ENCODE measurements at regions not wholly inside any gene's neighbourhood (a gene's known extent, or its start where the extent isn't known, plus 50 kb on each side); places are given as distances from the start of the nearest gene placed in this dataset.

DNA sequence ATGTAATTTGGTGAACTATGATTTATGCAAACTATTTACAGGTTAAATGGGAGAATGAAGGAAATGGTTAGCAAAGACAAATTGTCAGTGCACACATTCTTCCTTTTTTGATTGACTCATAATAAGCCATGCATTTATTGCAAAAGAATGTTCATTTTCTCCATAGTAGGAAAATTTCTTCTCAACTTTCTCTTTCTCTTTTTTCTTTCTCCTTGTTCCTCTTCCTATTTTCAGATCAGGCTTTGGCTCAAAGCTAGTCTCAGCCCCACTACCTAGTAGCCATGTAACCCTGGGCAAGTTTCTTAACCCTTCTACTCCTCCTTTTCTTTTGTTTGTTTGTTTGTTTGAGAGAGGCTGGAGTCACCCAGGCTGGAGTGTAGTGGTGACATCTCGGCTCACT lies 156.6 kb downstream of the PIK3R1 start:
- peaks cover 4% of the 10 kb centered on the region for H3K4me1 ChIP-seq (ENCODE audit: control insufficient read depth, insufficient read depth, low read length)
- no peak overlapping the region for H3K4me3 ChIP-seq (ENCODE audit: low read length)
- H3K27ac Mint-ChIP-seq, result no peak overlapping the region
- peaks cover 11% of the 10 kb centered on the region for H3K9me3 ChIP-seq (ENCODE audit: control insufficient read depth, low read length)
- H3K4me1 Mint-ChIP-seq, result peaks cover 9% of the 10 kb centered on the region
- H3K9me3 Mint-ChIP-seq, result peaks cover 10% of the 10 kb centered on the region
- no peaks in the 10 kb centered on the region for H3K27me3 ChIP-seq (ENCODE audit: control insufficient read depth, insufficient read depth, low read length, poor library complexity, severe bottlenecking)
- TF ChIP-seq CTCF (conservative IDR thresholded peaks at IDR 0.05), result no peak
- no peak overlapping the region for H3K9ac ChIP-seq (ENCODE audit: extremely low read depth, low read length, poor library complexity, severe bottlenecking)
- 100% methylated on average over 1 of the region's 1 CpG; no CpG with 5 or more reads in 1 of the 2 experiments for WGBS, 2 experiments (ENCODE audit: insufficient coverage in 1 of 2, insufficient read length in 1 of 2)
- DNase-seq, result no peak
- no peaks in the 10 kb centered on the region for H3K36me3 Mint-ChIP-seq (ENCODE audit: low read depth)
- no peak overlapping the region for H3K4me3 Mint-ChIP-seq
- H3K27ac ChIP-seq (ENCODE audit: low read depth, low read length), result no peak overlapping the region
- no peaks in the 10 kb centered on the region for H3K36me3 ChIP-seq (ENCODE audit: control insufficient read depth, insufficient read depth, low read length)
- H3K27me3 Mint-ChIP-seq (ENCODE audit: insufficient read depth), result no peaks in the 10 kb centered on the region

- no peak for TF ChIP-seq CTCF (conservative IDR thresholded peaks at IDR 0.05)
- H3K4me3 ChIP-seq (ENCODE audit: low read length), result no peak overlapping the region
- no peaks in the 10 kb centered on the region for H3K27me3 ChIP-seq (ENCODE audit: control insufficient read depth, insufficient read depth, low read length, poor library complexity, severe bottlenecking)
- peaks cover 4% of the 10 kb centered on the region for H3K4me1 ChIP-seq (ENCODE audit: control insufficient read depth, insufficient read depth, low read length)
- H3K9me3 Mint-ChIP-seq, result peaks cover 10% of the 10 kb centered on the region
- no peaks in the 10 kb centered on the region for H3K36me3 ChIP-seq (ENCODE audit: control insufficient read depth, insufficient read depth, low read length)
- peaks cover 9% of the 10 kb centered on the region for H3K4me1 Mint-ChIP-seq
- no peaks in the 10 kb centered on the region for H3K27me3 Mint-ChIP-seq (ENCODE audit: insufficient read depth)
- WGBS, 2 experiments (ENCODE audit: insufficient coverage in 1 of 2, insufficient read length in 1 of 2), result 86 to 89% methylated on average over 2 of the region's 2 CpGs
- no peaks in the 10 kb centered on the region for H3K36me3 Mint-ChIP-seq (ENCODE audit: low read depth)
- DNase-seq, result no peak
- H3K9ac ChIP-seq (ENCODE audit: extremely low read depth, low read length, poor library complexity, severe bottlenecking), result no peak overlapping the region
- H3K4me3 Mint-ChIP-seq, result no peak overlapping the region
- H3K27ac ChIP-seq (ENCODE audit: low read depth, low read length), result no peak overlapping the region
- H3K9me3 ChIP-seq (ENCODE audit: control insufficient read depth, low read length), result peaks cover 11% of the 10 kb centered on the region
- H3K27ac Mint-ChIP-seq, result no peak overlapping the region
These were observed 157.5 kb downstream of the PIK3R1 start for GRCh38 chr5:68373050-68373449.

GRCh38 chr5:68374796-68375518 lies 159.4 kb downstream of the PIK3R1 start:
- TF ChIP-seq CTCF (conservative IDR thresholded peaks at IDR 0.05), result no peak
- Mint-ChIP-seq H3K27me3 (ENCODE audit: insufficient read depth) (no peaks in the 10 kb centered on the region), H3K4me1 (peaks cover 17% of the 10 kb centered on the region), H3K4me3 (no peak overlapping the region), H3K9me3 (peaks cover 10% of the 10 kb centered on the region), H3K27ac (no peak overlapping the region), H3K36me3 (ENCODE audit: low read depth) (no peaks in the 10 kb centered on the region)
- DNase-seq, result no peak
- Histone ChIP-seq H3K4me3 (ENCODE audit: low read length) (no peak overlapping the region), H3K9ac (ENCODE audit: extremely low read depth, low read length, poor library complexity, severe bottlenecking) (no peak overlapping the region), H3K27ac (ENCODE audit: low read depth, low read length) (no peak overlapping the region), H3K27me3 (ENCODE audit: control insufficient read depth, insufficient read depth, low read length, poor library complexity, severe bottlenecking) (no peaks in the 10 kb centered on the region), H3K36me3 (ENCODE audit: control insufficient read depth, insufficient read depth, low read length) (no peaks in the 10 kb centered on the region), H3K4me1 (ENCODE audit: control insufficient read depth, insufficient read depth, low read length) (peaks cover 11% of the 10 kb centered on the region), H3K9me3 (ENCODE audit: control insufficient read depth, low read length) (peaks cover 11% of the 10 kb centered on the region)
- WGBS, 2 experiments (ENCODE audit: insufficient coverage in 1 of 2, insufficient read length in 1 of 2), result 100% methylated on average over 1 of the region's 1 CpG; no CpG with 5 or more reads in 1 of the 2 experiments
